Right renal pelvis (tissue), 4 donors: ENCODE measurements at regions not wholly inside any gene's neighbourhood (a gene's known extent, or its start where the extent isn't known, plus 50 kb on each side); places are given as distances from the start of the nearest gene placed in this dataset.
A peak's percentile ranks its signal among the peaks of the same experiment; 100 is the strongest.

ENCODE experiments used
- DNase-seq, 4 donors: peaks; one replicate each; pipeline ENCODE4 v3.0.0-alpha.2; 2013; ENCODE audit warnings: low read depth in 4 of 4, low spot score in 3 of 4, missing footprints in 1 of 4

DNA sequence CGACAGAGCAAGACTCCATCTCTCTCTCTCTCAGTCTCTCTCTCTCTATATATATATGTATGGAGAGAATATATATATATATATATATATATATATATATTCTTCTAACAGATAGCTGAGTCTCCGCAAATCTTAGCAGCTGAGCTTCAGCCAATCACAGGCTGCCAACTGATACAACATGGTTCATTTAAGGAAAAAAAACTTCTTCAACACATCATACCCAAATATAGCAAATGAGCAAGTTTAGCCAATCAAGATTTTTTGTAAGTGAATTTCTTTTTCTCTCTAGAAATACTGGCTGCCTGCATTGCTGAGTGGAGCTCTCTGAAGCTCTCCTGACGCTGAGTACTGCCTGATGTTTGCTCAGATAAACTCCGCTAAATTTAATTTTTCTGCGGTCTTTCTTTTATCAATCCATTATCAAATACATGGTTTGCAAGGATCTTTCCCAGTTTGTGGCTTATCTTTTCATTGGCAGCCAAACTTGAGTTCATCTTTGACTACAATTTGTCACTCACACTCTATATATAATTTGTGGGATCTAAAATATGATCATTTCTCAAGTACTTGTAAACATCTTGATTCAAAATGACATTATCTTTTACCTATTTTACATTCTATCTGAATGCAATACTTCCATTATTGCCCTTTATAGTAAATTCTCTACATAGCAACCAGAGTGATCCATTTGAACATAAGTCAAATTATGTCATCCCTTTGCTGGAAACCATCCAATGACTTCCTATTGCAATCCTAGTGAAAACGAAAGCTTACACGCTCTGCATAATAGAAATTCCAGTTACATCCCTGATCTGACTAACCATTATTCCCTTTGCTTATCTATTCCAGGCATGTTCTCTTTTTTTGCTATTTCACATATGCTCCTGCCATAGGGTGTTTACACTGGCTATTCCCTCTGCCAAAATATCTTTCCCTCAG is 2131.7 kb downstream of the MRPL39 start:
- DNase-seq = no peak

DNA sequence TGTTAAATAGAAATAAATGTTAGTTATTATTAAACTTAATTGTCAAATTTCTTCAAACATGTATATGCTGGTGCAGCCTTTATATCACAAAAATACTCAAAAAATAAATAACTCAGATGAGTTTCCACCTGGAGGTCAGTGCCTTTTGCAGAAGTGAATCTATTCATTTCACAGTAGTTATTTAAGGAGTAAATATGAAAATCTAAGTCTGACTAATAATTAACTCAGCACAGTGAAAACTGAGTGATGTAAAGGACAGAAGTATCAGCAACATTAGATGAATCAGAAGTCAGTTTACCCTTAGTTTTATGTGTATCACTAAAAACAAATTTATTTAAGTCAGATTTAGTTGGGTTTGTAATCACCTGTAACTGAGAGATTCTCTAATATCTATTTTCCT is 2135.4 kb downstream of the MRPL39 start:
- no peak for DNase-seq

DNA sequence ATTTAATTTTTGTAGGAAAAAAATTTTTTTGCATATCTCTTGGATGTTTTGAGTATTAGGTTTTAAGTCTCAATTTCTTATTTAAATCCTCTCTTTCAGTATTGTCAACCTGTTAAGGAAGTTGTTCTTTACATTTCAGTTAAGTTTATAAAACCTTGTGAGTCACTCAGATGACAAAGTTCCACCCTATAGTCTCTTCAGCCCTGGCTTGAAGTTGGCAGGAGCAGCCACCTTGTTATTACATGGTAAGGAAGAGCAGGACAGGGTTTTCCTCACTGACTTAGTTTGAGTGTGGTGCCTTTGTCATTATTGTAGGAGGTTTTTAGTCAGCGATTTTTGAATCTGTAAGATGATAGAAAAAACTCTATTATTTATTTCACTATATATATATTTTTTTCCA is 2143.9 kb downstream of the MRPL39 start:
- DNase-seq = no peak

DNA sequence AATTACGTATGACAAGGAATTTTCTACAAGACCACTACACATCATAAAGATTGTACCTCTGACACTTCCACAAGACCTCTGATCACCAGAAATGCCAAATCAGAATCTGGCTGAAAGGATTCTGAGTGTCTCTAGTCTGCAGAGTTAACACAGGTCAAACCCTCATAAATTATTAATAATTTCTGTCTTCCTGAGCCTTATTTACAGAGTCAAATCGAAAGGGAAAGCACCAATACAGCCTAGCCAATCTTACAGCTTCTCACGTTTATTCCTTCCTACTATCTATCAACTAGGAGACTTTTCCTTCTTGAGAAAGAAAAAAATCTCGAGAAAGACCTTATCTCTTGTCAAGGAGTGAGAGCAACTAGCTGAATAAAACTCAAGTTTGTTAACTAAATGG is 2151.6 kb downstream of the MRPL39 start:
- no peak for DNase-seq

DNA sequence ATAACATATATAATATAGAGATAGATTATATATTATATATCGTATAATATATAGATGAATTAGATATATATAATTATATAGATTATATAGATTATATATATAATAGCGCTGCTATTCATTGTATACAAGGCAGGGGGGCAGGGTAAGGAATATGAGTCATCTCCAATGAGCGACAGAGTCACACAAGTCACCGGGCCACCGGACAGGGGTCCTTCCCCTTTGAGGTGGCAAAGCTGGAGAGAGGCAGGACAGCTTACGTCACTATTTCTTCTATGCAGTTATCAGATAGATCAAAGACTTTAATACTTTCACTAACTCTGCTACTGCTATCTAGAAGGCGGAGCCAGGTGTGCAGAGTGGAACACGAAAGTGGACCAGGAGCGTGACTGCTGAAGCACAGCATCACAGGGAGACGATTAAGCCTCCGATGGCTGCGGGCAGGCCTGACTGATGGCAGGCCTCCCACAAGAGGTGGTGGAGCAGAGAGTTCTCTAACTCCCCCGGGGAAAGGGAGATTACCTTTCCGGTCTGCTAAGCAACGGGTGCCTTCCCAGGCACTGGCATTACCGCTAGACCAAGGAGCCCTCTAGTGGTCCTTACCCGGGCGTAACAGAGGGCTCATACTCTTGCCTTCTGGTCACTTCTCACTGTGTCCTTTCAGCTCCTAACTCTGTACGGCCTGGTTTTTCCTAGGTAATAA is 2154.7 kb downstream of the MRPL39 start:
- peak; percentile 1 to 19 (median 10) for DNase-seq

DNA sequence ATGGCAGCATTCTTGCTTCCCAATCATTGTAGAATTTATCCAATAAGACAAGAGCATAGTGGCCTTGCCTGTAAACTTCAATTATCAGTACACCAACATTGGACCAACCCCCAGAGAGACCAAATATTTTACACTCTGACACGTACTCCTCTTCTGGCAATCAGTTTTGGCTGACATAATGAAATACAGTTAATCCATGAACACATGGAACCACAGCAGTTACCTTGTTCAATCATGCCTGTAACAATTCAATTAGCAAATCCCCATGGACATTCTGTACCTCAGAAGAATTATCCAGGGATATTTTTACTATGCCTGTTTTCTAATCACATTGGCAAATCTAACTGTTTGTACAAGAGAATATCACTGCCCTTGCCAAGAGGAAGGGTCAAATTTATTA is 2162.0 kb downstream of the MRPL39 start:
- DNase-seq = no peak

DNA sequence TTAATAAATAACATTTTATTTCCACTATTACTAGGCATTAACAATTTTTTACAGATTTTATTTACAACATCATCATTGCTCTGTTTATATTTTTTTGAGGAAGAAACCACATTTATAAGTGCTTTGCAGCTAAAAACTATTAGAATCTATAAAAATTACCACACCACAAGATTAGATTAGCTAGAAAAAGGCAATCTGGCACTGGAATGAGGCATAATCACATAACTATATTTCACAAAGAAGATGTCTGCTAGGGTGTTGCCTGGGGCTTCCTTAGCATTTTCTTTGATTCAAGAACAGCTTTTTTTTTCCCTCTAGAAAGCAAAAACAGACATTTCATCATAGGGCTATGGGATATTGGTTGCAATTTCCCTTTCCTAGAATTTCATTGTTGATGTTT is 2169.2 kb downstream of the MRPL39 start:
- DNase-seq = no peak

DNA sequence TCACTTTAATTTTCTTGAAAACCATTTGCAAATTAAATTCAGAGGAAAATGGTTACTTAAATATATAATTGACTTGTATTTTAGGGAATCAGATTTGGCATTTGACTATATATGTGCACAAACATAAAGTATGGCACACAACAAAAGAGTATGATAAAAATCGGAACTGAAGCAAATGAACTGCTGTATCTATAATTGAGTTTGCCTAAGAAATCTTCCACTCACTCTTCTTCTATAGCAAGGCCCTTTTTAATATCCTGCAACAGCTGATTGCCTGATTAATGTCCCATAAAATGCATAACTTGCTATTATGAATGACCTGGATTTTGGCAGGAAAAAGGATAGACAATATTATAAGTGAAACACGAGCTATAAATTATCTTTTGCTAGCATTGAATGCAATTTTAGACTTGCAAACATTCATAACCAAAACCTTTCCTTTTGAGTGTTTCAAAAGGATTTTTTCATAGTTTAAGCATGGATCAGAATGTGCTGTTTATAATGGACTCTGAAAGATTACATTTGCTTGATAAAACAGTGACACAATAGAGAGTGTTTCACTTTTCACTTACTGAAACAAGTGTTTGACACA is 2204.3 kb downstream of the MRPL39 start:
- DNase-seq = no peak

DNA sequence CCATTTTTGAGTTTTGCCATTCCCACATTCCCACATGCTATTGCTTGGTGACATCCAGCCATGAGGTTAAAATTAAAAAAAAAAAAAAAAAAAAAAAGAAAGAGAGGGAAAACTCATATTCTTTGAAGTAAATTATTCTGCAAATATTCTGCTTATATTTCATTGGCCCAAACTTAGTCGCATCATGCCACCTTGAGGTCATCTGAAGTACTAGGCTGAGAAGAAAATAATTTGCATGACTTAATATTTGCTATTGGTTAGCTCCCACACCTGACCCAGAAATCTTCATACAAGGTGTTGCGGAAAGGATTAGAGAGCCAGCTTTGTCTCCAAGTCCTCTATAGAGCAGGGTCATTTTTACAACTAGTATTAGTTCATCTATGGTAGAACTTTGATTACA is 2206.0 kb downstream of the MRPL39 start:
- DNase-seq = no peak

DNA sequence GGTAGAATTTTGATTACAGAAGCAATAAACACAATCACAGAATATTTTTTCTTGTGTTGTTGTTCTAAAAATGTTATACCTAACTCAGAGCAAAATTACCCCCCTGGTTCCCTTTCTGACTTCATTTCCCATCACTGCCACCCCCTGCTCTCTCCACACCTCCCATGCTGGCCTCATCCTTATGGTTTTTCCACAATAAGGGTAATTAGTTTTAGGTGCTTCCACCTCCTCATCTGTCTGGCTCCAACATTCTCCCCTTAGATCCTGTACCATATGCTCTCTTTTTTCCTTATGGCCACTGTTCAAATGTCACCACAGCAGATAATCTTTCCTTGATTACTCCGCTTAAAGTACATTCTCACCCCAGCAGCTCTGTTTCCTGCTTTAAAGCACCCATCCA is 2208.6 kb downstream of the MRPL39 start:
- DNase-seq = no peak

DNA sequence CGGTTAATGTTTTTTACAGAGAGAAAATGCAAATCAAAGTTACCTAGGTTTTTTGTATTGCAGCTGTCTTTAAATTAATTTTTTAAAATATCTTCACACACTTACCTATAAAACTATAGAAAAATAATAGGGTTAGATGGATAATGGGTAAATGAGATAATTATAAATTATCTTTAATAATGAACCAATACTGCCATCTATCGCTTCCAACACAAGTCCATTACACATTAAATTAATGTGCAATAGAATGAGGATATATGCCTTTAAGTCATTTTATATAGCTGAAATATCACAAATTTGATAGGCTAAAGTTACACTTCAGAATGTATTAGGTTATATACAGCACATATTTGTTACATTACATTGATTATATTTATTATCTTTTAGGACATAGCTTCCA is 2212.8 kb downstream of the MRPL39 start:
- no peak for DNase-seq

DNA sequence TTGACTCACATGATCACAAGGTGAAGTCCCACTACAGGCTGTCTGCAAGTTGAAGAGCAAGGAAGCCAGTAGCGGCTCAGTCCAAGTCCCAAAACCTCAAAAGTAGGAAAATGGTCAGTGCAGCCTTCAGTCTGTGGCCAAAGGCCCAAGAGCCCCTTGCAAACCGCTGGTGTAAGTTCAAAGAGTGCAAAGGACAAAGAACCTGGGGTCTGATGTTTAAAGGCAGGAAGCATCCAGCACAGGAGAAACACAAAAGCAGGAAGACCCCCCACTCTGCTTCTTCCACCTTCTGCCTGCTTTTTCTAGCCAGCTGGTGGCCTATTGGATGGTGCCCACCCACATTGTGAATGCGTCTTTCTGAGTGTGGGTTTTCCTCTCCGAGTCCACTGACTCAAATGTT is 2222.6 kb downstream of the MRPL39 start:
- no peak for DNase-seq

DNA sequence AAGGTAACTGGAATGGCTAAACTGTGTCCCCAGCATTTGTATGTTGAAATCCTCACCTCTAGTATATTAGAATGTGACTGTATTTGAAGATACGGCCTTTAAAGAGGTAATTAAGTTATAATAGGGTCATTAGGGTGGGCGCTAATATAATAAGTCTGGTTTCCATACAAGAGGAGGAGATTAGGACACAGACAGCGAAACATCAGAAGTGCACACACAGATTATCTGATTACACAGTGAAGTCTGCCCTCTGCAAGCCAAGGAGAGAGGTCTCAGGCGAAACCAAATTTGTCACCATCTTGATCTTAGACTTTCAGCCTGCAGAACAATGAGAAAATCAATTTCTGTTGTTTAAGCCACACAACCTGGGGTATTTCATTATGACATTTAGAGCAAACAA is 2233.1 kb downstream of the MRPL39 start:
- no peak for DNase-seq

DNA sequence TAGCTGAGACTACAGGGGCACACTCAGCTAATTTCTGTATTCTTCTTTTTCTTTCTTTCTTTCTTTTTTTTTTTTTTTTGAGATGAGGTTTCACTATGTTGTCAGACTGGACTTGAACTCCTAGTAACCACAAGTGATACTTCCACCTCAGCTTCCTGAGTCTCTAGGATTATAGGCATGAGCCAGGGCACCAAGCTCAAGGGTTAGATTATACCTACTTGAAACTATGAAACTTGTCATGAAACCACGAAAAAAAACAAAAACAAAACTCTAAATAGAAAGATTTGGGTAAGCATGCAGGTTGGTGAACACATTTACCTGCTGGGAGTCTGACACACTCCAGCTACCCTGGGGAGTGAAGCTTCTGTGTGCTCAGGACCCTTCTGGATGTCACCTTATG is 2250.4 kb downstream of the MRPL39 start:
- DNase-seq = no peak

DNA sequence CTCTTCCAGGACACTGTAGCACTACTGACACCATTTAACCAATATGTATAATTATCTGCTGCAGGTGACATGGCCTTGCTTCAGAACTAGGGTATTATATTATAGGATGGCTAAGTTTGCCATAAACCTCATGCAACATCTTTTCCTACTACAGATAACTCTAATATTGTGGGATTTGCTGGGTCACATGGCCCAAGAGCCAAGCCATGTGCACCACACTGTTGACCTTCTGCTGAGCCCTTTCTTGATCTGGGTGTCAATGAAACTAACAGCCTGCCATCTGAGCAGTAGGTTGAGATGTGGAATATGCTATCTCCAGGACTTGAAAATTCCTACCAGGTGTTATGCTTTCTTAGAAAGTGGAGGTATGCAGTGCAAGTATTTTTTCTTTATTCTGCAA is 2291.1 kb downstream of the MRPL39 start:
- DNase-seq = no peak

DNA sequence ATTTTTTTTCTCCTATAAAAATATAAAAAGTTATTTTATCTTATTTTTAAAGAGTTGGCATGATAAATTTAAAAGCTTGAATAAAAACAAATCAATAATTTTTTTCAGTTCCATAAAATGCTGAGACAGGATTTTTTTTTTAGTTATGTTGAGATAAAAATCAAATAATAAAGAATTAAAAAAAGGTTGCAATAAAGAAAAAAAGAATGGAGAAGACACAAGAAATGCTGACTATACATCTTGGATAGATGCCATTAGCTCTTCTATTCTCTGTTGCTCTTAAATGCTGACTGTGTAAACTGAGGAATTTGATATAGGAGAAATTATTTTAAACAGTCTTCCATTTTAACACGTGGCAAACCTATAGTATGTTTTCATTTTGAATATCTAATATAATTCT is 2298.5 kb downstream of the MRPL39 start:
- DNase-seq = no peak

DNA sequence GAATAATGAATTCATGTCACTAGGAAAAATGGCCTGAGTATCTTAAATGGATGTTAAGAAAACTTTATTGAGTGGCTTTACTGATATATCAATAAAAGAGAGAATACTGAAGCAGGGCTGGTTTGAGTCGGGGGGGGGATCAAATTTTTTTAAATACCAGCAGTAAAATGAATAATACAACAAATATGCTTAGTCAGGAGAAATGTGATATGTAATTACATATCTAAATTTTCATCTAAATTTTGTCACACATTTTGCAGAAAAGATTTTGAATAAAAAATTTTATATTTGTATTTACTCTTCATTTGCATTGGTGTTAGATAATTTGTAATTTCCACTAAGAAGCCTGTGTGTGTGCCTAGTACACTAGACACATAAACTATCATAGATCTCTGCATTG is 2300.2 kb downstream of the MRPL39 start:
- DNase-seq = no peak

DNA sequence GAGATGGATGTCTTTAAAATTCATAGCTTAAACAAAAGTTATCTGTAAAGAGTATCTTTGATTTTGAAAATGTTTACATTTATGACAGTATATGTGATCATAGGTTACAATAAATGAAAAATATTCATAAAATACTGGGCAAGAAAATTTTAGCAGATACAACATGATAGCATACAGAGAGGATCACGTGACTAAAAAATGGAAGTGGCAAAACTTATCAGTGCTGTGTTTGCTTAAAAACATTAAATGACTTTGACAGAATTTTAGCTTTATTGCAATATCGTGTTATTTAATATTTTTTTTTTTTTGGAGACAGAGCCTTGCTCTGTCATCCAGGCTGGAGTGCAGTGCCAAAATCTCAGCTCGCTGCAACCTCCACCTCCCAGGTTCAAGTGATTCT is 2294.1 kb downstream of the NCAM2 start:
- DNase-seq = no peak

DNA sequence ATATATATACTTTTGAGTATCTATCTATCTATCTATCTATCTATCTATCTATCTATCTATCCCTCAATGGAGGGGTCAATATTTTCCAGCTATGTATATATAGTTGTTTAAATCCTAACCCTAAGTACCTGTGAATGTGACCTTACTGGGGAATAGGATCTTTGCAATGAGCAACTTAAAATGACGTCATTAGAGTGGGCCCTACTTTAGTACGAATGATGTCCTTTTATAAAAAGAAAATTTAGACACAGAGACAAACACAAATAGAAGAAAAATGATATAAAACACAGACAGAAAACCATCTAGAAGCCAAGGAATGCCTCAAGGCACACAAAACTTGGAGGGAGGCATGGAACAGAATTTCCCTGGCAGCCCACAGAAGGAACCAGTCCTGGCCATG is 2283.7 kb downstream of the NCAM2 start:
- DNase-seq = no peak

DNA sequence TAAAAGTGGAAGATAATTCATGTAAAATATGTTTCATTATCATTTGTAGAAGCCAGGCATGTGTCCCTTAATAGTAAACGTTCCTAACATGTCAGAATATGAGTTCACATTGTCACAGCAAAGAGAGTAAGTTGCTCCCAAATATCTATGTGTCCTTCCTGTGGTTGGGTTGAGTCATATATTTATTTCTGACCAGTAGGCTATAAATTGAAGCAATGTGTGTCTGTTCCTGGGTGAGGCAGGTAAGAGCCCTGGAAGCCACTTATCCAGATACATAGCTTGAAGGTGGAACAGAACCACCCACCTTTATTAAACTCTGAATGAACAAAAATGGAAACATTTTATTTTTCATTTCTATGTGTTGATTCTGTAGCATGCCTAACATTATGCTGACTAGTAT is 2251.6 kb downstream of the NCAM2 start:
- no peak for DNase-seq

DNA sequence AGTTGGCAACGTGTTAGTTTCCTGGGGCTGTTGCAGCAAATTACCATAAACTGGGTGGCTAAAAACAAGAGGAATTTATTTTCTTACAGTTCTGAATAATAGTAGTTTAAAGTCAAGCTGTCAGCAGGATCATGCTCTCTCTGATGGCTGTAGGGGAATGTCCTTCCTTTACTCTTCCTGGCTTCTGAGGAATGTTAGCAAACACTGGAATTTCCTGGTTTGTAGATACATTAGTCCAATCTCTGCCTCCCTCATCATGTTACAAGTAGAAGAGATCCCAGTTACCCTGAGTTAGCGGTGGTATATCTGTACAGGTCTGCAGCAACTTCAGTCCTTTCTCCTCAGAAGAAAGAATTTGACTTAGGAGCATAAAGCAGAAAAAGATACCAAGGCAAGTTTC is 2249.1 kb downstream of the NCAM2 start:
- no peak for DNase-seq

DNA sequence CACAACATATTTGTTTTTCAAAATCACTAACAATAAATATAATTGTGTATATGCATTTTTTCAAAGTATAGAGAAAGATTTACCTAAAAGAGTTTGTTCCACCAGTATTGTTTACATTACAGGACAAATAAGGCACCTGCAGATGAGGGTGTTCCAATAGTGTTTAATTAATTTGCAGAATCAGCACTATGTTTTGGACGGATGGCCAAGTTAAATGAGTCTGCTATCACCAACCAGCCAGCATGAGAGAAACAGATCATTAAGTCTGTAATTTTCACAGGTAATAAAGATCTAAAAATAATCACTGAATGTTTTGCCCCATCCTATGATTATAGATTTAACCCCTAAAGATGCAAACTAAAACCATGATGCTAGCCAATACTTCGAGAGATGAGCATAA is 2247.0 kb downstream of the NCAM2 start:
- no peak for DNase-seq
